Neuronal stem cell (in vitro differentiated cells): ENCODE measurements at regions not wholly inside any gene's neighbourhood (a gene's known extent, or its start where the extent isn't known, plus 50 kb on each side); places are given as distances from the start of the nearest gene placed in this dataset.

Experiments
- DNase-seq: peaks from one replicate; pipeline ENCODE4 v3.0.0-alpha.2; 2013; ENCODE audit warnings: low spot score
- H2AFZ ChIP-seq: one replicate; pipeline ENCODE4 v1.6.1; 2013; ENCODE audit warnings: mild to moderate bottlenecking, low read length, inconsistent platforms
- H2AK5ac ChIP-seq: 2 replicates; pipeline ENCODE4 v1.6.1; 2013; ENCODE audit warnings: low read depth, mild to moderate bottlenecking, inconsistent platforms, low read length, moderate library complexity, mixed read lengths
- H2BK120ac ChIP-seq: 2 replicates; pipeline ENCODE4 v1.6.1; 2013; ENCODE audit warnings: low read depth, mild to moderate bottlenecking, inconsistent platforms, low read length, moderate library complexity, mixed read lengths
- H2BK12ac ChIP-seq: one replicate; pipeline ENCODE4 v1.6.1; 2013; ENCODE audit warnings: low read length, inconsistent platforms
- H2BK15ac ChIP-seq: 2 replicates; pipeline ENCODE4 v1.6.1; 2013; ENCODE audit warnings: mild to moderate bottlenecking, low read length, inconsistent platforms, mixed read lengths
- H2BK5ac ChIP-seq: one replicate; pipeline ENCODE4 v1.6.1; 2013; ENCODE audit warnings: inconsistent platforms, mild to moderate bottlenecking, low read length, moderate library complexity
- H3K14ac ChIP-seq: one replicate; pipeline ENCODE4 v1.6.1; 2013; ENCODE audit warnings: low read length, inconsistent platforms
- H3K18ac ChIP-seq: 2 replicates; pipeline ENCODE4 v1.6.1; 2013; ENCODE audit warnings: low read length, inconsistent platforms
- H3K23ac ChIP-seq: 2 replicates; pipeline ENCODE4 v1.6.1; 2013; ENCODE audit warnings: low read depth, mild to moderate bottlenecking, mixed read lengths, low read length, inconsistent platforms; ENCODE audit not compliant: poor library complexity
- H3K27ac ChIP-seq: replicated peaks from 3 replicates; pipeline ENCODE4 v1.5.1; 2013; ENCODE audit warnings: low read length, inconsistent platforms
- H3K27me3 ChIP-seq, 3 experiments: 2 replicates each; pipeline ENCODE4 v1.6.1; 2013; ENCODE audit warnings: low read length in 3 of 3, mild to moderate bottlenecking in 2 of 3, inconsistent platforms in 1 of 3, low read depth in 1 of 3, mixed read lengths in 1 of 3, moderate library complexity in 1 of 3; ENCODE audit not compliant: control insufficient read depth in 3 of 3, insufficient read depth in 3 of 3
- H3K36me3 ChIP-seq, 2 donors: replicated peaks in 1 of 2; 2 replicates each; pipeline ENCODE4 v1.6.1; 2013; ENCODE audit warnings: low read length in 2 of 2; ENCODE audit not compliant: control insufficient read depth in 2 of 2, insufficient read depth in 2 of 2
- H3K4ac ChIP-seq: 2 replicates; pipeline ENCODE4 v1.6.1; 2013; ENCODE audit warnings: inconsistent platforms, mild to moderate bottlenecking, low read length, moderate library complexity
- H3K4me1 ChIP-seq, 2 donors: 1 replicate in 1 of 2; 2 replicates in 1 of 2; pipeline ENCODE4 v1.6.1; 2013; ENCODE audit warnings: low read length in 2 of 2, low read depth in 1 of 2; ENCODE audit not compliant: control insufficient read depth in 2 of 2, insufficient read depth in 1 of 2
- H3K4me2 ChIP-seq: one replicate; pipeline ENCODE4 v1.6.1; 2013; ENCODE audit warnings: mild to moderate bottlenecking, low read length, inconsistent platforms; ENCODE audit not compliant: insufficient read depth, poor library complexity, severe bottlenecking
- H3K4me3 ChIP-seq, 2 donors: 2 replicates each; pipeline ENCODE4 v1.5.1; 2013; ENCODE audit warnings: low read length in 2 of 2, mild to moderate bottlenecking in 2 of 2, inconsistent platforms in 1 of 2, moderate library complexity in 1 of 2
- H3K79me1 ChIP-seq: one replicate; pipeline ENCODE4 v1.6.1; 2013; ENCODE audit warnings: low read depth, mild to moderate bottlenecking, inconsistent platforms, low read length, moderate library complexity
- H3K9ac ChIP-seq: one replicate; pipeline ENCODE4 v1.6.1; 2013; ENCODE audit warnings: mild to moderate bottlenecking, low read depth, low read length, inconsistent platforms; ENCODE audit not compliant: poor library complexity
- H3K9me3 ChIP-seq, 2 donors: replicated peaks in 1 of 2; 2 replicates each; pipeline versions ENCODE3 to v1.6.1; 2013; ENCODE audit warnings: low read length in 2 of 2, mild to moderate bottlenecking in 2 of 2, inconsistent platforms in 1 of 2, low read depth in 1 of 2, mixed read lengths in 1 of 2, moderate library complexity in 1 of 2; ENCODE audit not compliant: control insufficient read depth in 2 of 2, insufficient read depth in 1 of 2
- H4K8ac ChIP-seq: one replicate; pipeline ENCODE4 v1.6.1; 2013; ENCODE audit warnings: low read depth, mild to moderate bottlenecking, inconsistent platforms, low read length, moderate library complexity
- H4K91ac ChIP-seq: one replicate; pipeline ENCODE4 v1.6.1; 2013; ENCODE audit warnings: low read length, low read depth, mild to moderate bottlenecking, inconsistent platforms; ENCODE audit not compliant: poor library complexity
- WGBS, 2 donors: extraction: QIAGEN DNeasy Blood & Tissue Kit; methylation state at CpG; one replicate each; pipeline ENCODE4 v1.1.7; 2013; ENCODE audit warnings: missing lambda C conversion rate in 2 of 2, mixed read lengths in 1 of 2; ENCODE audit not compliant: insufficient read length in 2 of 2, insufficient replicate concordance in 1 of 2; ENCODE audit errors: extremely low coverage in 2 of 2; 5-methylcytosine and 5-hydroxymethylcytosine counted together

GRCh38 chr7:46572691-46573090 lies 651.6 kb upstream of the IGFBP3 start:
- no peak overlapping the region for H2BK5ac ChIP-seq
- no peak overlapping the region for H3K9ac ChIP-seq
- H3K27ac ChIP-seq: no peak overlapping the region
- H2BK15ac ChIP-seq: no peak overlapping the region
- peaks cover 3 to 7% of the 10 kb centered on the region in 2 donors for H3K4me1 ChIP-seq
- H4K8ac ChIP-seq: no peak overlapping the region
- no peaks in the 10 kb centered on the region for H3K79me1 ChIP-seq
- H3K36me3 ChIP-seq: no peaks in the 10 kb centered on the region
- H2AK5ac ChIP-seq: no peak overlapping the region
- no peaks in the 10 kb centered on the region for H3K27me3 ChIP-seq
- H3K14ac ChIP-seq: no peak overlapping the region
- no peak for DNase-seq
- H2BK12ac ChIP-seq: no peak overlapping the region
- WGBS, 2 donors: no CpG with 5 or more reads among the region's 2 CpGs
- H3K18ac ChIP-seq: no peak overlapping the region
- H2AFZ ChIP-seq: no peak overlapping the region
- no peak overlapping the region for H2BK120ac ChIP-seq
- H3K23ac ChIP-seq: no peak overlapping the region
- H3K9me3 ChIP-seq: no peaks in the 10 kb centered on the region
- no peak overlapping the region for H4K91ac ChIP-seq
- H3K4ac ChIP-seq: no peak overlapping the region
- H3K4me3 ChIP-seq: no peak overlapping the region
- H3K4me2 ChIP-seq: no peak overlapping the region

GRCh38 chr7:46571996-46572395 lies 650.9 kb upstream of the IGFBP3 start:
- no CpG with 5 or more reads among the region's 5 CpGs for WGBS, 2 donors
- Histone ChIP-seq H2AFZ (no peak overlapping the region), H3K18ac (no peak overlapping the region), H3K4me1 (peaks cover 3 to 7% of the 10 kb centered on the region in 2 donors), H2BK15ac (no peak overlapping the region), H3K9ac (no peak overlapping the region), H3K23ac (no peak overlapping the region), H2AK5ac (no peak overlapping the region), H3K4me3 (no peak overlapping the region), H3K9me3 (no peaks in the 10 kb centered on the region), H2BK12ac (no peak overlapping the region), H2BK120ac (no peak overlapping the region), H3K27me3 (no peaks in the 10 kb centered on the region), H3K36me3 (no peaks in the 10 kb centered on the region), H3K27ac (no peak overlapping the region), H4K8ac (no peak overlapping the region), H3K14ac (no peak overlapping the region), H3K79me1 (no peaks in the 10 kb centered on the region), H3K4ac (no peak overlapping the region), H4K91ac (no peak overlapping the region), H2BK5ac (no peak overlapping the region), H3K4me2 (no peak overlapping the region)
- DNase-seq: no peak

GRCh38 chr7:46569133-46569465 lies 648.0 kb upstream of the IGFBP3 start:
- peak overlapping the region; percentile 24 for H3K9ac ChIP-seq
- WGBS, 2 donors: no CpG with 5 or more reads among the region's 2 CpGs
- no peaks in the 10 kb centered on the region for H3K79me1 ChIP-seq
- no peak overlapping the region for H2BK15ac ChIP-seq
- no peak for DNase-seq
- no peak overlapping the region for H2AK5ac ChIP-seq
- no peaks in the 10 kb centered on the region for H3K36me3 ChIP-seq
- no peak overlapping the region for H3K23ac ChIP-seq
- H3K4me1 ChIP-seq: peaks cover 3 to 7% of the 10 kb centered on the region in 2 donors
- H2BK5ac ChIP-seq: no peak overlapping the region
- no peak overlapping the region for H4K8ac ChIP-seq
- no peaks in the 10 kb centered on the region for H3K27me3 ChIP-seq
- H4K91ac ChIP-seq: no peak overlapping the region
- no peak overlapping the region for H3K27ac ChIP-seq
- no peak overlapping the region for H3K4ac ChIP-seq
- H2BK120ac ChIP-seq: no peak overlapping the region
- no peak overlapping the region for H3K4me3 ChIP-seq
- no peak overlapping the region for H2BK12ac ChIP-seq
- H3K18ac ChIP-seq: peak overlapping the region; percentile 25
- peak overlapping the region; percentile 64 for H2AFZ ChIP-seq
- no peak overlapping the region for H3K14ac ChIP-seq
- no peaks in the 10 kb centered on the region for H3K9me3 ChIP-seq
- no peak overlapping the region for H3K4me2 ChIP-seq

- H3K9me3 ChIP-seq: no peaks in the 10 kb centered on the region
- no peak overlapping the region for H3K9ac ChIP-seq
- no peak overlapping the region for H4K8ac ChIP-seq
- no peak overlapping the region for H3K4ac ChIP-seq
- peaks cover 3 to 7% of the 10 kb centered on the region in 2 donors for H3K4me1 ChIP-seq
- no peaks in the 10 kb centered on the region for H3K36me3 ChIP-seq
- no peaks in the 10 kb centered on the region for H3K79me1 ChIP-seq
- H2BK15ac ChIP-seq: no peak overlapping the region
- peak overlapping the region; percentile 64 for H2AFZ ChIP-seq
- no peak overlapping the region for H2AK5ac ChIP-seq
- no peaks in the 10 kb centered on the region for H3K27me3 ChIP-seq
- H3K4me3 ChIP-seq: no peak overlapping the region
- no peak overlapping the region for H4K91ac ChIP-seq
- no peak overlapping the region for H3K27ac ChIP-seq
- H3K14ac ChIP-seq: no peak overlapping the region
- H2BK120ac ChIP-seq: no peak overlapping the region
- WGBS, 2 donors: no CpG with 5 or more reads among the region's 11 CpGs
- H2BK12ac ChIP-seq: no peak overlapping the region
- no peak overlapping the region for H3K23ac ChIP-seq
- DNase-seq: no peak
- H3K18ac ChIP-seq: no peak overlapping the region
- H2BK5ac ChIP-seq: no peak overlapping the region
- H3K4me2 ChIP-seq: no peak overlapping the region
Measured at GRCh38 chr7:46568420-46569132, 647.5 kb upstream of the IGFBP3 start.
